ENCODE measurements at regions not wholly inside any gene's neighbourhood (a gene's known extent, or its start where the extent isn't known, plus 50 kb on each side); places are given as distances from the start of the nearest gene placed in this dataset.

DNA sequence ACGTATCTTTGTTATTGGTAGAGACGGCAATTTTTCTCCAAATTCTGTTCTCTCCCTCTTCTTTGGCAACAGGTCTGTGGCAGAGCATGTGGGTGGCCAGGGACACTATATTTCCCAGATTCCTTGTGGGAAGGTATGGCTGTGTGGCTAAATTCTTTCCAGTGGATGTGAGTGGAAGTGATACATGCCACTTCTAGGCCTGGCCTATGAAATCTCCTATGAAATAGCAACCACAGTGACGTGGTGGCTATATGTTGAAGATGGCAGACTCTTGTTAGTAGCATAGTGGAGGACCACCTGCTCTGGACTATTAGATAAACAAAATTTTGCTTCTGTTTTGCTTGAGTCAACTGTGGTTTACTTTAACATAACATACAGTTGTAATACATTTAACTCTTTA, 243.3 kb downstream of the IL20RB start:
- TF ChIP-seq EZH2phosphoT487 (IDR thresholded peaks at IDR 0.05; ENCODE audit: borderline replicate concordance, low read length), result no peak
- TF ChIP-seq, protein P1, sequence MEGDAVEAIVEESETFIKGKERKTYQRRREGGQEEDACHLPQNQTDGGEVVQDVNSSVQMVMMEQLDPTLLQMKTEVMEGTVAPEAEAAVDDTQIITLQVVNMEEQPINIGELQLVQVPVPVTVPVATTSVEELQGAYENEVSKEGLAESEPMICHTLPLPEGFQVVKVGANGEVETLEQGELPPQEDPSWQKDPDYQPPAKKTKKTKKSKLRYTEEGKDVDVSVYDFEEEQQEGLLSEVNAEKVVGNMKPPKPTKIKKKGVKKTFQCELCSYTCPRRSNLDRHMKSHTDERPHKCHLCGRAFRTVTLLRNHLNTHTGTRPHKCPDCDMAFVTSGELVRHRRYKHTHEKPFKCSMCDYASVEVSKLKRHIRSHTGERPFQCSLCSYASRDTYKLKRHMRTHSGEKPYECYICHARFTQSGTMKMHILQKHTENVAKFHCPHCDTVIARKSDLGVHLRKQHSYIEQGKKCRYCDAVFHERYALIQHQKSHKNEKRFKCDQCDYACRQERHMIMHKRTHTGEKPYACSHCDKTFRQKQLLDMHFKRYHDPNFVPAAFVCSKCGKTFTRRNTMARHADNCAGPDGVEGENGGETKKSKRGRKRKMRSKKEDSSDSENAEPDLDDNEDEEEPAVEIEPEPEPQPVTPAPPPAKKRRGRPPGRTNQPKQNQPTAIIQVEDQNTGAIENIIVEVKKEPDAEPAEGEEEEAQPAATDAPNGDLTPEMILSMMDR (IDR thresholded peaks at IDR 0.05; ENCODE audit: low read depth, low read length, poor library complexity, severe bottlenecking), result no peak
- no peaks in the 10 kb centered on the region for H3K4me1 ChIP-seq (ENCODE audit: control insufficient read depth, low read length)
- no peaks in the 10 kb centered on the region for H3K9me2 ChIP-seq (replicated peaks; ENCODE audit: control insufficient read depth, low read length)

DNA sequence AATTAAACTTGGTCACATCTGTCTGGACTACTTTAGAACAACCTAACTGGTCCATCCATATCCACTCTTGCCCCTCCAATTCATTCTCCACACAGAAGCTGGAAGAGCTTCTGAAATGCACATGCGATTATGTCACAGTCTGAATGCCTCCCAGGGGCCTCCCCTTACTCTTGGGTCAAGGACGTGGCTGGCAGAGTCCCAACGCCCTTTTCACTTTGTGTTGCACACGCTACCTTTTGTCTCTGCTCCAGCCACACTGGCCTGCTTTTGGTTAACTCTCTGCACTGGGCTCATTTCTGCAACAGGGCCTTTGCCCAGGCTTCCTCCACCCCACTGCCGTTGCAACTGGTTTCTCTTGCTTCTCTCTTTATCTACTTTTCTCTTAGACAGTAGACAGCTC, 245.2 kb downstream of the IL20RB start:
- Histone ChIP-seq H3K4me1 (ENCODE audit: control insufficient read depth, low read length) (no peaks in the 10 kb centered on the region), H3K79me2 (ENCODE audit: control insufficient read depth, low read length) (no peaks in the 10 kb centered on the region), H3F3A (ENCODE audit: control insufficient read depth, insufficient read depth) (no peaks in the 10 kb centered on the region), H3K27ac (ENCODE audit: low read depth, low read length) (no peak overlapping the region), H3K27me3 (ENCODE audit: control insufficient read depth, low read length) (no peaks in the 10 kb centered on the region), H3K9me2 (replicated peaks; ENCODE audit: control insufficient read depth, low read length) (no peaks in the 10 kb centered on the region), H3K4me3 (ENCODE audit: low read length) (no peak overlapping the region), H3K9me3 (ENCODE audit: control insufficient read depth, insufficient read depth, low read length) (no peaks in the 10 kb centered on the region), H3K36me3 (ENCODE audit: control insufficient read depth, low read length) (no peaks in the 10 kb centered on the region), H4K20me1 (ENCODE audit: control insufficient read depth, insufficient read depth, low read depth, low read length) (no peaks in the 10 kb centered on the region), H3K4me2 (ENCODE audit: low read length) (no peak overlapping the region)
- TF ChIP-seq EZH2phosphoT487 (IDR thresholded peaks at IDR 0.05; ENCODE audit: borderline replicate concordance, low read length), result no peak
- TF ChIP-seq, protein P1 (IDR thresholded peaks at IDR 0.05; ENCODE audit: low read depth, low read length, poor library complexity, severe bottlenecking), result no peak

More for the DNA sequence above, 243.3 kb downstream of the IL20RB start:
- Histone ChIP-seq H3K27me3 (ENCODE audit: control insufficient read depth, low read length) (no peaks in the 10 kb centered on the region), H3K4me3 (ENCODE audit: low read length) (no peak overlapping the region), H3K27ac (ENCODE audit: low read depth, low read length) (no peak overlapping the region), H3K79me2 (ENCODE audit: control insufficient read depth, low read length) (no peaks in the 10 kb centered on the region), H3K9me3 (ENCODE audit: control insufficient read depth, insufficient read depth, low read length) (no peaks in the 10 kb centered on the region), H4K20me1 (ENCODE audit: control insufficient read depth, insufficient read depth, low read depth, low read length) (no peaks in the 10 kb centered on the region), H3K36me3 (ENCODE audit: control insufficient read depth, low read length) (no peaks in the 10 kb centered on the region), H3K4me2 (ENCODE audit: low read length) (no peak overlapping the region), H3F3A (ENCODE audit: control insufficient read depth, insufficient read depth) (no peaks in the 10 kb centered on the region)

DNA sequence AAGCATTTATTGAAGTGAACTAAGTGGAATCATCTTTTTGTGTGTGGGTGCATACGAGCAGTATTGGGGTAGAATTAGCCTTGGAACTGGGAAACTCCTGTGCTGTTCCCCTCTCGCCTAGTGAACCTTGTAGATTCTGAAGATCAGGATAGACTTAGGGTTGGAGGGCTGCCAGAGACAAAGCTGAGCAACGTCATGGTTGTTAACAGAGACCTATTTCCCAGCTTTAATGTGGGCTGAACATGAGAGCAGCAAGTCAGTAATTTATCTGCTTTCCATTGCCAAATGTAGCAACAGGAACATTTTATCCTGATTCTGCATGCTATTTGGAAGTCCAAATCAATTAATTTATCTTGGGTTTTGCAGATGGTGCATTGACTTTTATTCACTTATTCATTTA, 246.6 kb downstream of the IL20RB start:
- Histone ChIP-seq H3K9me2 (replicated peaks; ENCODE audit: control insufficient read depth, low read length) (no peaks in the 10 kb centered on the region), H3K9me3 (ENCODE audit: control insufficient read depth, insufficient read depth, low read length) (no peaks in the 10 kb centered on the region), H3F3A (ENCODE audit: control insufficient read depth, insufficient read depth) (no peaks in the 10 kb centered on the region), H3K27ac (ENCODE audit: low read depth, low read length) (no peak overlapping the region), H3K27me3 (ENCODE audit: control insufficient read depth, low read length) (no peaks in the 10 kb centered on the region), H3K4me1 (ENCODE audit: control insufficient read depth, low read length) (no peaks in the 10 kb centered on the region), H4K20me1 (ENCODE audit: control insufficient read depth, insufficient read depth, low read depth, low read length) (no peaks in the 10 kb centered on the region), H3K36me3 (ENCODE audit: control insufficient read depth, low read length) (no peaks in the 10 kb centered on the region), H3K4me2 (ENCODE audit: low read length) (no peak overlapping the region), H3K4me3 (ENCODE audit: low read length) (no peak overlapping the region), H3K79me2 (ENCODE audit: control insufficient read depth, low read length) (no peaks in the 10 kb centered on the region)
- TF ChIP-seq, protein P1 (IDR thresholded peaks at IDR 0.05; ENCODE audit: low read depth, low read length, poor library complexity, severe bottlenecking), result no peak
- no peak for TF ChIP-seq EZH2phosphoT487 (IDR thresholded peaks at IDR 0.05; ENCODE audit: borderline replicate concordance, low read length)

Measured in DOHH2 (cell line).